Myocyte (in vitro differentiated cells): ENCODE measurements at regions not wholly inside any gene's neighbourhood (a gene's known extent, or its start where the extent isn't known, plus 50 kb on each side); places are given as distances from the start of the nearest gene placed in this dataset.

Experiments
- DNase-seq: peaks from one replicate; pipeline ENCODE4 v3.0.0-alpha.2; 2012; ENCODE audit warnings: low read depth

DNA sequence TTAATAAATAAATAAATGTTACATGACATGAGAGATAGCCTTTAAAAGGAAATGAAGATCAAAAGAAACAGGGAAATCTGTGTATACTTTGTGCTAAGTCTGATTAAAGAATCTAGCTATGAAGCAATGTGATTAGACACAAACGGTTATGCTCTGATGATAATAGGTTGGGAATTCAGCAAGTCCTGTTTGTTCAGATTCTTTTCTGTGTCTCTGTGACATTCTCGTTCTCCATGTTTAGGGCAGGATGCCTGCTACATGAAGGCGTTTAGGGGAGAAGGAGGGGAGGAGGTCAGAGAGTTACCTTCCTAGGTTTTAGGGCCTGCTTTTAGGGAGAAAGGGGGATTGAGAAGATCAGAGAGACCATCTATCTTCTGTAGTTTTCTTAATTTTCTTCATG, 555.3 kb downstream of the DNAJB9 start:
- DNase-seq: no peak

GRCh38 chr7:109126404-109127050, 556.9 kb downstream of the DNAJB9 start:
- no peak for DNase-seq

DNA sequence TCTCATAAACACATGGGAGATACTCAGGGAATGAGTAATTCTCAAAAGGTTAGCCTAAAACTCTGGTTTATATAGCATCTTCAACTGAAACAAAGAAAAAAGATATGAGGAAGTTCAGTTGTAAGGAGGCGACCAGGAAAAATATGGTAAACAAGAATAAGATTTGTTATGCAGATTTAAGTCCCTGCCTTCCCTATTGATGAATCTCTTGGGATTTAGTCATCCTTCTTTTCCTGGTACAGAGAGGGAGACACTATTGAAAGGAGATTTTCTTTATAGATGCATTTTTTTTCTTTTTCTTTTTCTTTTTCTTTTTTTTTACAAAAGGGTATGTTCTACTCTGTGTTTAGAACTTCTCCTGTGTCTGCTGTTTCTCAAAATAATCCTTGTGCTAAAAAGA, 557.5 kb downstream of the DNAJB9 start:
- DNase-seq: no peak

GRCh38 chr7:109131141-109131540, 561.5 kb downstream of the DNAJB9 start:
- no peak for DNase-seq

GRCh38 chr7:109136893-109137292, 567.2 kb downstream of the DNAJB9 start:
- no peak for DNase-seq

GRCh38 chr7:109154748-109155147, 585.1 kb downstream of the DNAJB9 start:
- DNase-seq: no peak

- DNase-seq: no peak
These were observed 588.6 kb downstream of the DNAJB9 start for GRCh38 chr7:109158246-109158645.

- DNase-seq: no peak
These were observed 607.0 kb downstream of the DNAJB9 start for GRCh38 chr7:109176661-109177060.

DNA sequence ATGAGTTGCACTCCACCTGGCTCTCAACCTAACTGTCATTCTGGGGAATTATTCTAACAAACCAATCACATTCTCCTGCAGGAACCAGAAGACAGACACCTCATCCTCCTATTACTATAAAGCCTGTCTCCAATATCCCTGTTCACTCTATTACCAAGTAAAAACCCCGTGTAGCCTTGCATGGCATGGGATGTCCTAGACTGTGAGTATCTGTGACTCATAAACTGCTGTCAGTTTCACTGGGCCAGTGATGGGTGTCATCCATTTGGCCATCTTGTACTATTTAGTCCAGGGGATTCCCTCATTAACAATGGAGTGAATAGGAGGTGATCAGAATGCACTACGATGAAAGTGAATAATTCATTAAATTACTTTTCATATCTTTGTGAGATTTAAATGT, 608.7 kb downstream of the DNAJB9 start:
- DNase-seq: no peak

DNA sequence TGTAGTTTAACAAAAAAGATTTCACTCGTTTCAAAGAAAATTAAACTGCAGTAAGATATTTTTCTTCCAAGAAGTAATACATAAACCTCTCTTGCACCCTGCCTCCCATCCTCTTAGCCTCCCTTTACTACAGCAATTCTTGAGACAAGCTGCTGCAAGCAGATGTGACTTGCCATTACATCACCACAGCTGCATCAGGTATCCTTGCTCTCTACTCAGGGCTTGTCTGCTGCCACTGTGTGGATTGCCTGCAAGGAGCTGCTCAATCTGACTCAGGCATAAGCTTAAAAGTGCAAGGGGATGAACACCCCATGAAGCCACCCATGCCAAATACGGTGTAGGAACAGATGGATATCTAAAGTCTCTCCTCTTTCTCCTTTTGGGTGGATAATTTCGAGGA, 609.9 kb downstream of the DNAJB9 start:
- no peak for DNase-seq

- no peak for DNase-seq
These were observed 621.2 kb downstream of the DNAJB9 start for GRCh38 chr7:109190766-109191398.

DNA sequence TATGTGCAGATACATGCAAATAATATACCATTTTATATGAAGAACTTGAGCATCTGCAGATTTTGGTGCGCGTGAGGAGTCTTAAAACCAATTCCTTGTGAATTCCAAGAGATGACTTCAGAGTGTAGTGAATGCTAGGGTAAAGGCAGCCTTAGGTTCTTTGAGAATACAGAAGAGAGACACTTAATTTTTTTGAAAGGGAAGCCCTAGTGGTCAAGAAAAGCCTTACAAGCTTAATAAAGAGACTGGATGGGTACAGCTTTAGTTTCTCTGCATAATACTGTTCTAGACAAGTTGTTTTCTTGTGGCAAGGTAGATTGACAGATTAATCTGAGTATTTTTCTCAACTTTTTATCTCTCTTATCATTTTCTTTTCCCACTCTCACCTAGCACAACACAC, 636.5 kb downstream of the DNAJB9 start:
- DNase-seq: no peak

DNA sequence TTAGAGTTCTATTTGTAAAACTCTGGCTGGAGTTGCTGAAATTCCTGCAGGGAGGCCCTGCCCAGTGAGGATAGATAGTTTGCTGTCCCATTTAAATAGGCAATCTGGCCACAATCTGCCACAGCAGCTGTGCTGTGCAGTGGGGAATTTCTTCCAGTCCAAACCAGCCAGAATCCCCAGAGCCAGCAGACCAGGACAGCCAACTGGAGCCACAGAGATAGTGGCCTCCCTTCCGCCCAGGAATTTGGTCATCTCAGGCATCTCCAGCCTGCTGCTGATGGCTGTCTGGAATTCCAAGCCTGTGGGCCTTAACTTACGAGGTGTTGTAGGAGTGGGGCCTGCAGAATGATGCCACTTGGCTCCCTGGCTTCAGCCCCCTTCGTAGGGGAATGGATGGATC, 643.4 kb downstream of the DNAJB9 start:
- DNase-seq: peak; percentile 2

- no peak for DNase-seq
These were observed 645.7 kb downstream of the DNAJB9 start for GRCh38 chr7:109215341-109215740.

- DNase-seq: peak; percentile 1
These were observed 654.4 kb downstream of the DNAJB9 start for GRCh38 chr7:109224100-109224499.

GRCh38 chr7:109226699-109227098, 657.0 kb downstream of the DNAJB9 start:
- no peak for DNase-seq

GRCh38 chr7:109235316-109235715, 665.6 kb downstream of the DNAJB9 start:
- no peak for DNase-seq

GRCh38 chr7:109246330-109247077, 676.8 kb downstream of the DNAJB9 start:
- DNase-seq: no peak

- no peak for DNase-seq
These were observed 687.3 kb downstream of the DNAJB9 start for GRCh38 chr7:109256762-109257560.

DNA sequence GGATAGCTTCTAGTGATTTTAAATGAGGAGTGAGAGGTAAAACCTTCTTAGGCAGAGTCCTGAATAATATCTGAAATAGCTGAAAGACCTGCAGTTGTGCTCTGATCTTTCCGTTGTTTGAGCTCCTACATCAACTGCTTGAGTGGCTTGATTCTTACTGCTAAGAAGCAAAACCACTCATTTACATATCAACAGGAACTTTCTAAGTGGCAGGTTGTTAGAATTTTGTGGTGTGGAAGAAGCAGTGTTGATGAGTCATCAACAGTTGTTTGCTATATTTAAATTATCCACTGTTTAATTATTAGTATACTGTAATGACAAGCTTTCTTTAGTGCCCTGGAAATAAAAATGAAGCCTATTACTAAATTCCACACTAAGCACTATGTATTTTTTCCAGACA, 689.5 kb downstream of the DNAJB9 start:
- DNase-seq: no peak

DNA sequence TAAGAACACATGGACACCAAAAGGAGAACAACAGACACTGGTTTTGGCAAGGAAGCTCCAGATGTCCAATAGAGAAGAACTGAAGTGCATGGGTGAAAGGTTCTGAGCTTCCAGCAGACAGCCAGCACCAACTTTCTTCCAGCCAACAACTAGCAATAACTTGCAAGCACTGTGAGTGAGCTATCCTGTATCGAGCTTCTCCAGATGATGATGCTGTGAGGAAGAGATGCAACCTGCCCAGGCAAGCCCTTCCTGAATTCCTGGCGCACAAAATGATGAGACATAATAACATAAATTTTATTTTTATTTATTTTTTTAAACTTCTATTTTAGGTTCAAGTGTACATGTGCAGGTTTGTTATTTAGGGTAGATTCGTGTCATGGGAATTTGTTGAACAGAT, 692.1 kb downstream of the DNAJB9 start:
- DNase-seq: no peak

GRCh38 chr7:109266610-109267009, 696.9 kb downstream of the DNAJB9 start:
- DNase-seq: no peak
